ENCODE measurements at regions not wholly inside any gene's neighbourhood (a gene's known extent, or its start where the extent isn't known, plus 50 kb on each side); places are given as distances from the start of the nearest gene placed in this dataset.
"Not testable (repeated sequence)": the region's sequence is repeated elsewhere in the genome, so short reads cannot be mapped to it uniquely, and the experiment has no call there.

- no peak overlapping the region for H3K4me3 ChIP-seq (ENCODE audit: low read length)
- H3K4me1 ChIP-seq (ENCODE audit: control insufficient read depth, low read length): no peaks in the 10 kb centered on the region
- no peak overlapping the region for H3K4me2 ChIP-seq (ENCODE audit: low read length)
- no peaks in the 10 kb centered on the region for H3K9me3 ChIP-seq (ENCODE audit: control insufficient read depth, insufficient read depth, low read length)
- no peaks in the 10 kb centered on the region for H3K9me2 ChIP-seq (replicated peaks; ENCODE audit: control insufficient read depth, low read length)
- no peaks in the 10 kb centered on the region for H3K36me3 ChIP-seq (ENCODE audit: control insufficient read depth, low read length)
- TF ChIP-seq EZH2phosphoT487 (IDR thresholded peaks at IDR 0.05; ENCODE audit: borderline replicate concordance, low read length) (no peak), CTCF (IDR thresholded peaks at IDR 0.05; ENCODE audit: low read depth, low read length, poor library complexity, severe bottlenecking) (no peak)
- H4K20me1 ChIP-seq (ENCODE audit: control insufficient read depth, insufficient read depth, low read depth, low read length): no peaks in the 10 kb centered on the region
- H3F3A ChIP-seq (ENCODE audit: control insufficient read depth, insufficient read depth): no peaks in the 10 kb centered on the region
- no peaks in the 10 kb centered on the region for H3K27me3 ChIP-seq (ENCODE audit: control insufficient read depth, low read length)
- H3K27ac ChIP-seq (ENCODE audit: low read depth, low read length): no peak overlapping the region
- H3K79me2 ChIP-seq (ENCODE audit: control insufficient read depth, low read length): no peaks in the 10 kb centered on the region
Observed at GRCh38 chr13:89520468-89520867, 1827.0 kb upstream of the MIR17HG start.

- H3K9me2 ChIP-seq (replicated peaks; ENCODE audit: control insufficient read depth, low read length); H3K27ac ChIP-seq (ENCODE audit: low read depth, low read length); H3K4me1 ChIP-seq (ENCODE audit: control insufficient read depth, low read length); H3K79me2 ChIP-seq (ENCODE audit: control insufficient read depth, low read length); H3K4me2 ChIP-seq (ENCODE audit: low read length); H3K27me3 ChIP-seq (ENCODE audit: control insufficient read depth, low read length); H4K20me1 ChIP-seq (ENCODE audit: control insufficient read depth, insufficient read depth, low read depth, low read length); H3K4me3 ChIP-seq (ENCODE audit: low read length); H3F3A ChIP-seq (ENCODE audit: control insufficient read depth, insufficient read depth); H3K9me3 ChIP-seq (ENCODE audit: control insufficient read depth, insufficient read depth, low read length); H3K36me3 ChIP-seq (ENCODE audit: control insufficient read depth, low read length): not testable (repeated sequence)
Observed at GRCh38 chr13:89521672-89522071, 1825.8 kb upstream of the MIR17HG start.

- Histone ChIP-seq H4K20me1 (ENCODE audit: control insufficient read depth, insufficient read depth, low read depth, low read length) (no peaks in the 10 kb centered on the region), H3K36me3 (ENCODE audit: control insufficient read depth, low read length) (no peaks in the 10 kb centered on the region), H3K4me3 (ENCODE audit: low read length) (no peak overlapping the region), H3K9me3 (ENCODE audit: control insufficient read depth, insufficient read depth, low read length) (peaks cover 6% of the 10 kb centered on the region; the same call in 1 of the 2 replicates), H3K27ac (ENCODE audit: low read depth, low read length) (no peak overlapping the region), H3F3A (ENCODE audit: control insufficient read depth, insufficient read depth) (no peaks in the 10 kb centered on the region), H3K27me3 (ENCODE audit: control insufficient read depth, low read length) (no peaks in the 10 kb centered on the region), H3K4me1 (ENCODE audit: control insufficient read depth, low read length) (no peaks in the 10 kb centered on the region), H3K4me2 (ENCODE audit: low read length) (no peak overlapping the region), H3K79me2 (ENCODE audit: control insufficient read depth, low read length) (no peaks in the 10 kb centered on the region), H3K9me2 (replicated peaks; ENCODE audit: control insufficient read depth, low read length) (no peaks in the 10 kb centered on the region)
- TF ChIP-seq EZH2phosphoT487 (IDR thresholded peaks at IDR 0.05; ENCODE audit: borderline replicate concordance, low read length) (no peak), CTCF (IDR thresholded peaks at IDR 0.05; ENCODE audit: low read depth, low read length, poor library complexity, severe bottlenecking) (no peak)
Observed at GRCh38 chr13:89541091-89542030, 1806.1 kb upstream of the MIR17HG start.

GRCh38 chr13:89550938-89551337, 1796.5 kb upstream of the MIR17HG start:
- no peaks in the 10 kb centered on the region for H3K36me3 ChIP-seq (ENCODE audit: control insufficient read depth, low read length)
- H3K27me3 ChIP-seq (ENCODE audit: control insufficient read depth, low read length): no peaks in the 10 kb centered on the region
- no peak overlapping the region for H3K4me3 ChIP-seq (ENCODE audit: low read length)
- no peak overlapping the region for H3K4me2 ChIP-seq (ENCODE audit: low read length)
- H3K9me3 ChIP-seq (ENCODE audit: control insufficient read depth, insufficient read depth, low read length): no peaks in the 10 kb centered on the region
- no peaks in the 10 kb centered on the region for H3K9me2 ChIP-seq (replicated peaks; ENCODE audit: control insufficient read depth, low read length)
- TF ChIP-seq EZH2phosphoT487 (IDR thresholded peaks at IDR 0.05; ENCODE audit: borderline replicate concordance, low read length) (no peak), CTCF (IDR thresholded peaks at IDR 0.05; ENCODE audit: low read depth, low read length, poor library complexity, severe bottlenecking) (no peak)
- H3F3A ChIP-seq (ENCODE audit: control insufficient read depth, insufficient read depth): no peaks in the 10 kb centered on the region
- no peaks in the 10 kb centered on the region for H3K79me2 ChIP-seq (ENCODE audit: control insufficient read depth, low read length)
- H3K27ac ChIP-seq (ENCODE audit: low read depth, low read length): no peak overlapping the region
- H3K4me1 ChIP-seq (ENCODE audit: control insufficient read depth, low read length): no peaks in the 10 kb centered on the region
- no peaks in the 10 kb centered on the region for H4K20me1 ChIP-seq (ENCODE audit: control insufficient read depth, insufficient read depth, low read depth, low read length)
